ENCODE measurements at regions not wholly inside any gene's neighbourhood (a gene's known extent, or its start where the extent isn't known, plus 50 kb on each side); places are given as distances from the start of the nearest gene placed in this dataset.

DNA sequence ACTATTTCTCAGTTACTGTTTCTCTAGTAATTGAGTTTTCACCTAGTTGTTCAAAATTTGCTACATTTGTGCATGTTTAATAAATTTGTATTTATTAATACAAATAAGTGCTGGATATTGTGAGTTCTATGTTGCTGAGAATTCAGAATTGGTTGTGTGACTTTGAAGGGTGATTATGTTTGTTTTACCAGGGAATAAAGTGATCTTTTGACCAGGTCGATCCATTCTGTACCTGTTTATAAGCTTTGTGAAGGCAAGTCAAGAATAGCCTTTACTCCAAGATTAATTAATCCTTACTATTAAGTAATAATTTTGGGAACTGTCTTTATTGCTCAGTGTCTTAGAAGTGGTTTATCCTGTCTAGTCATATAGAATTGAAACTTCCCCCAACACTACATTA is 230.0 kb upstream of the GYPC start:
- CTCF ChIA-PET = no interaction called here
- POLR2A ChIA-PET = no interaction called here

- ChIA-PET CTCF (no interaction called here), POLR2A (no interaction called here)
These were observed 226.9 kb upstream of the GYPC start for GRCh38 chr2:126429103-126429502.

DNA sequence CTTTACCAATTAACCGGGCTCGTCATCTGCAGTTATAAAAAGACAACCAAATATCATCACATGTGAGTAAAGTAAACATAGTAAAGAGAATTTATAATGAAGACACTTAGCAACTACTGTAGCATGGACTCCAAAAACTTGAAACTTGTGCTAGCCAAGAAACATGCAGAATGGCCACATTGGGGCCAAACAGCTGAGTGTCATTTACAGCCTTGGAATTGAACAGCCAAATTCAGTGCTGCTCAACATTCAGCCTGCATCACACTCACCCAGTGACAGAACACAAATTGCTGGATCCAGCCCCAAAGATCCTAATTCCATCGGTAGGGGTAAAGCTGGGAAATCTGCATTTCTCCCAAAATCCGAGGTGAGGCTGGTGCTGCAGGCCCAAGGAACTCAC is 224.8 kb upstream of the GYPC start:
- CTCF ChIA-PET = no interaction called here
- POLR2A ChIA-PET = no interaction called here

- ChIA-PET POLR2A (no interaction called here), CTCF (no interaction called here)
These were observed 219.5 kb upstream of the GYPC start for GRCh38 chr2:126436411-126436810.

GRCh38 chr2:126437016-126437415 is 218.9 kb upstream of the GYPC start:
- POLR2A ChIA-PET = no interaction called here
- CTCF ChIA-PET = no interaction called here

- POLR2A ChIA-PET = no interaction called here
- CTCF ChIA-PET = no interaction called here
These were observed 211.4 kb upstream of the GYPC start for GRCh38 chr2:126444512-126444911.

DNA sequence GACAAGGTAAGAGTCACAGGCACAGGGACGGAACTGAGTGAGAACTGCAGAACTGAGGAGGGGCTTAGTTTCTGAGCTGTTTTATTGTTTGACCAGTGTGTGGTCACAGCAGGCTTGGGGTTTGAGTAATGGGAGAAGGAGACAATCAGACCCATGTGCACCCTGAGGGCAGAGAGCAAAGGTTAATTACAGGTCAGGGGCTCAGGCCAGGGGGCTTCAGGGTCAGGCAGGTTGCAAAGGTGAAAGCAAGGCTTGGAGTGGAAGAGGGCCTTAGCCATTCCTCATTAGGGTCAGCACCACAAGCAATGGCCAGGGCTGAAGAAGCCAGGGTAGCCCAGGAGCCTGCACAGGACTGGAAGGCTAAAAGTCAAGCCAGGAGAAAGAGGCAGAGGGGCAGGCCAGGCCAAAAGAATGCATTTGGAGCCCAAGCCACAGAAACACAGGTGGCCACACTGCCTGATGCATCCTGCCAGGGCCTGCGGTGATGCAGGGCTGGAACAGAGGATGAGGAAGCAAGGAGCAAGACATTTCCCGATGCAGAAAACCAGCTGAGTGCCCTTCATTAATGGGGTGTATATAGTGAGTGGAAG is 209.8 kb upstream of the GYPC start:
- POLR2A ChIA-PET = no interaction called here
- CTCF ChIA-PET = no interaction called here

DNA sequence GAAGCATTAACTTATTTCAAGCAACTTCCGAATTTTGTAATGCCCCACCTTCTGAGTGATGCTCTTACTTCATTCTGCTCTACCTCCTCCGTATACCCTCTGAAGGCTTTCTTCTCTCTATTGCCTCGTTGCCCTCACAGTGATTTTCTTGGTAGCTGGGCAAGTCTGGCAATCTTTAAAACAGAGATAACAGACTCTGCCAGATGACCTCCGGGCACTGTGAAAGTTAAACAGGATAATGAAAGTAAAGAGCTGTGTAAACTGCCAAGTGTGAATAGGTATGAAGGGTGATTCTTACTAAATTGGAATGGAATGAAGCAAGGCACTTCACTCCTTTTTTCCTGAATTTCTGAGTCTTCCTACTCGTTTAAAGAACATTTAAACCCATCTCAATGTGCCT is 207.3 kb upstream of the GYPC start:
- ChIA-PET CTCF (no interaction called here), POLR2A (no interaction called here)

DNA sequence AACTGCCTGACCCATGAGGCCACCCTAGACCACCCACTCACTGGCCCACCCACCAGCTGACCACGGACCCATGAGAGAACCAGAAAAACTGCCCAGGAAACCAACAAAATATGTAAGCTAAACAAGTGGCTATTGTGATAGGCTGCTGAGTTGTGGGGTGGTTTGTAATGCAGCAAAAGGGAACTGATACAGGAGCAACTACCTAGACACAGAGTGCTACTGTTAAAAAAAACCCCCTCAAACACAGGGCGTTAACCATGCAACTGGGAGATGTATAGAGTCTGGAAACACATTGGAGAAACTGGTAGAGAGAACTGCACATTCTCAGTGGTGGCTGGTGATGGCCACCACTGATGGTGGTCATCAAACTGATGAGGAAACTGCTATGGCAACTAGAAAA is 206.3 kb upstream of the GYPC start:
- POLR2A ChIA-PET = no interaction called here
- CTCF ChIA-PET = no interaction called here

DNA sequence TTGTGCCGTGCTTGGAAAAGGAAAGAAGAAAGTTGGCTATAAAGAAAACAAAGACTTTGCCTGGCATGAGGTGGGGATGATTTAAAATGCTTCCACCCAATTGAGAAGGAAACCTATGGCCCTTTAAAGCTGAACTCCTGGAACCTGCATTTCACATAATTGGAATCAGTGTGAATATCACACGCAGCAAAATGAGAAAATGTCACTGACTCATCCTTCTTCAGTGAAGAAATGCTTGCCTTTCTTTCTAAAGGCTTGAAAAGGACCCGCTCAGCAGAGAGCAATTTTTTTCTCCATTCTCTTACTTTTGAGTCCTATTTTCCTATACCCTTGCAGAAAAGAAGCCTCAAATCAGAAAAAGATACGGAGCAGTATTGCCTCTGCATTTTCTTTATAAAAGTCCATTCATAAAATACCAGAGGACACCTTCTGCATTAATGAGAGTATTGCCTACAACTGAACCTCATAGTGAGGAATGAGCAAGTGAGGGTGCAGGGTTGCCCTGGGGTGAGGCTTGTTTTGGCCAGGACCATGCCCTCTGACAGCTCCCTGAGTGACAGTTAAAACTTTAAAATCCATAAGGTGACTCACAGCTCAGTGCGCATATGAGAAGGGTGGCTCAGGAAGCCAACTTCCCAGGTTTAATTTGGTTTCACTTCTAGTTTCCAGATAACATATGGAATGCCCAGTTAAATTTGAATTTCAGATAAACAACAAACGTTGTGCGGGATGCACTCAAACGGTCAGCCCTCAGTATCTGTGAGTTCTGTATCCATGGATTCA is 191.9 kb upstream of the GYPC start:
- ChIA-PET POLR2A (no interaction called here), CTCF (no interaction called here)

DNA sequence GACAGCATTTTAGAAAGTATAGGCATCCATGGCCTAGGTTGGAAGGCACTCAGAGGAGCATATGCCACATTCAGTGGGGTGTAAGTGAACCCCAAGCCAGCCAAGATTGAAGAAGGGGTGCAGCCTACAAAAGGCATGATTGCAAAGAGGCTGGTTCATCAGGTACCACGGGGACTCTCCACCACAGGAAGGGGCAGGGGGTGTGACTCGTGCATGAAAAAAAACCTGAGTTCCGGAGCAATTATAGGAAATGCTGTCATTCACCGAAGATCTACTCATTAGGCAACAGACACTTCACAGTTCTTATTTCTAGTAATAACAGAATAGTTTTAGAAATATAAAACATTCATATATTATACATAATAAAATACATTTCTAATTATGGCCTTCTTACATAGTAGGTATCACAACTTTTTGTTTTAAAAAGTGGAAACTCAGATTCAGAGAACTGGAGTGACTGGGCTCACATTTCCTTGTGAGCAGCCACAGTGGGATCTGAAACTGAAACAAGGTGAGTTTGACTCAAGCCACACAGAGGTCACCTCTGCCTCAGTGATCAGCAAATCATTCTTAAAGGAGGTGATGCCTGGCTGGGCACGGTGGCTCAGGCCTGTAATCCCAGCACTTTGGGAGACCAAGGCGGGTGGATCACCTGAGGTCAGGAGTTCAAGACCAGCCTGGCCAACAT is 188.4 kb upstream of the GYPC start:
- ChIA-PET CTCF (no interaction called here), POLR2A (interaction anchor here (0.6 kb wide), 1 partner anchor 549 kb away, joined by 5 read pairs; no protein-coding TSS in a partner anchor)

DNA sequence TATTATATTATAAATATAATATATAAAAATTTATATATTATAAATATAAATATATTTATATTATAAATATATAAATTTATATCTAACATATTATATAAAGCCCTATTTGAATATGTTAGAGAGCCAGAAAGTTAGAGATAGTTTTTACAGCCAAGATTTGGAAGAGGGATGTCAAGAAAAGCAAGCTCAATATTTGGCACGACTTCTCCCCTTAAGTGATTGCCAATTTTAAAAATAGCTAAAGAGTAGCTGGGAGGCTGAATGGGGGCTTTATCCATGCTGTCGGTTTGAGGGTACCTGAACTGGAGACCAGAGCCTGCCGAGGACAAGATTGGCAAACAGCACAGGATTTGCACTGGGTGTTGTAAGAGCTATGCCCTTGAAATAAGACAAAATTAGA is 180.9 kb upstream of the GYPC start:
- CTCF ChIA-PET = no interaction called here
- POLR2A ChIA-PET = no interaction called here

GRCh38 chr2:126476691-126477090 is 179.3 kb upstream of the GYPC start:
- CTCF ChIA-PET = no interaction called here

GRCh38 chr2:126480033-126480432 is 175.9 kb upstream of the GYPC start:
- CTCF ChIA-PET = no interaction called here
- POLR2A ChIA-PET = no interaction called here

More at GRCh38 chr2:126476691-126477090, 179.3 kb upstream of the GYPC start:
- POLR2A ChIA-PET = no interaction called here

- ChIA-PET POLR2A (no interaction called here), CTCF (no interaction called here)
These were observed 173.1 kb upstream of the GYPC start for GRCh38 chr2:126482582-126483464.

- ChIA-PET CTCF (no interaction called here), POLR2A (no interaction called here)
These were observed 161.4 kb upstream of the GYPC start for GRCh38 chr2:126494593-126494992.

DNA sequence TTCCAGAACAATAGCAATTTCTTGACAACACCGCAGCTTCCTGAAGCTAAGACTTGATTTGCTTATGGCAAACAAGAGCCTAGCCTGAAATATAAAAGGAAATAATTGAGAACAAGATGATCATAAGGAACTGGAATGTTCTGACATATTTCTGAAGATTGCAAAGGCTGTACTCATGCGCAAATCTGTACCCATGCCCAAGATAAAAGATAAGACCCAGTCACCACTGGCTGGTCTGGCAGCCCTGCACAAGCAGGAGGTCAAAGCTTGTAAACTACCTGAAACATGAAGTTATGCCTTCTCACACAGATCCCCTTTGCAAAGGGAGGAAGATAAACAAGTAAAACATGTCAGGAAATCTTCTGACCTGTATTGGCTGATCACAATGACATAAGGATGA is 160.8 kb upstream of the GYPC start:
- ChIA-PET CTCF (no interaction called here), POLR2A (no interaction called here)

GRCh38 chr2:126496493-126496892 is 159.5 kb upstream of the GYPC start:
- CTCF ChIA-PET = no interaction called here

GRCh38 chr2:126503476-126503875 is 152.5 kb upstream of the GYPC start:
- CTCF ChIA-PET = no interaction called here
- POLR2A ChIA-PET = no interaction called here

More at GRCh38 chr2:126496493-126496892, 159.5 kb upstream of the GYPC start:
- POLR2A ChIA-PET = no interaction called here

DNA sequence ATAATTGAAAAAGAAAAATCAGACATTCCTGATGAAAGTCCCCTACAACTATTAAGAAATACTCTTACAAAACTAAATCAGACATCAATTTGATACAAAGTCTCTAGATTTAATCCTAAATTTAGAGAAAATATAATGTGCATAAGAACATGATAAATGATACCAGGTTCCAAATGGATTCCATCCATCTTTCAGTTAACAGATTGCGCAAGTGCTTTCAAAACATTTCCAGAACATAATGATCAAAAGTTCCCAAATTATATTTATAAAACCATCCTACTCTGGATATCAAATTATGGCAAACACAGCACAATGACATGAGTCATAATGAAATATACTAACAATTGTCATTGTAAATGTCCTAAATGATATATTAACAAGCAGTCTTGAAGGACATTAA is 151.0 kb upstream of the GYPC start:
- POLR2A ChIA-PET = no interaction called here
- CTCF ChIA-PET = no interaction called here

GRCh38 chr2:126506786-126507185 is 149.2 kb upstream of the GYPC start:
- ChIA-PET CTCF (no interaction called here), POLR2A (no interaction called here)
